Neural cell (in vitro differentiated cells): ENCODE measurements at regions not wholly inside any gene's neighbourhood (a gene's known extent, or its start where the extent isn't known, plus 50 kb on each side); places are given as distances from the start of the nearest gene placed in this dataset.
A peak's percentile ranks its signal among the peaks of the same experiment; 100 is the strongest.

Experiments
- H2AFZ ChIP-seq: fragments of 200-600, 300-800 bp; sonication (generic), shearing (Covaris generic); 2 replicates; pipeline ENCODE4 v1.6.0; 2014; ENCODE audit warnings: low read depth, mild to moderate bottlenecking, antibody characterized with exemption, low read length, moderate library complexity
- H3F3A ChIP-seq: fragments of 200-600 bp; shearing (Covaris generic); 2 replicates; pipeline ENCODE4 v1.6.1; 2016; ENCODE audit warnings: mild to moderate bottlenecking, moderate library complexity, mixed read lengths, antibody characterized with exemption, low read length; ENCODE audit not compliant: insufficient read depth, poor library complexity, severe bottlenecking
- H3K27ac ChIP-seq: fragments of 200-600, 300-800 bp; sonication (generic), shearing (Covaris generic); 2 replicates; pipeline ENCODE4 v1.5.1; 2014; ENCODE audit warnings: mild to moderate bottlenecking, low read length, moderate library complexity
- H3K27me3 ChIP-seq: fragments of 300-800, 200-600 bp; sonication (generic), shearing (Covaris generic); 2 replicates; pipeline ENCODE4 v1.6.0; 2014; ENCODE audit warnings: mild to moderate bottlenecking, low read depth, low read length, moderate library complexity; ENCODE audit not compliant: insufficient read depth
- H3K36me3 ChIP-seq: fragments of 300-800, 200-600 bp; sonication (generic), shearing (Covaris generic); 2 replicates; pipeline ENCODE4 v1.5.1; 2014; ENCODE audit warnings: mild to moderate bottlenecking, antibody characterized with exemption, low read length, moderate library complexity; ENCODE audit not compliant: insufficient read depth
- H3K4me2 ChIP-seq: fragments of 300-800, 200-600 bp; sonication (generic), shearing (Covaris generic); 2 replicates; pipeline ENCODE4 v1.6.0; 2014; ENCODE audit warnings: mild to moderate bottlenecking, low read length
- H3K4me3 ChIP-seq: fragments of 300-800, 200-600 bp; sonication (generic), shearing (Covaris generic); 2 replicates; pipeline ENCODE4 v1.5.1; 2014; ENCODE audit warnings: mild to moderate bottlenecking, low read length, moderate library complexity
- H3K79me2 ChIP-seq: fragments of 200-600 bp; shearing (Covaris generic); replicated peaks from 2 replicates; pipeline ENCODE4 v1.6.0; 2014; ENCODE audit warnings: mild to moderate bottlenecking, low read length, moderate library complexity; ENCODE audit not compliant: insufficient read depth
- H3K9ac ChIP-seq: fragments of 300-800, 200-600 bp; sonication (generic), shearing (Covaris generic); 2 replicates; pipeline ENCODE4 v1.6.1; 2016; ENCODE audit warnings: mild to moderate bottlenecking, low read length, mixed read lengths
- H3K9me2 ChIP-seq: fragments of 200-600 bp; shearing (Covaris generic); 2 replicates; pipeline ENCODE4 v1.6.1; 2016; ENCODE audit warnings: mild to moderate bottlenecking, low read length, mixed read lengths; ENCODE audit not compliant: insufficient read depth
- H3K9me3 ChIP-seq: fragments of 200-600, 300-800 bp; sonication (generic), shearing (Covaris generic); 2 replicates; pipeline ENCODE4 v1.6.1; 2016; ENCODE audit warnings: mild to moderate bottlenecking, mixed run types, low read length, moderate library complexity, mixed read lengths
- H4K20me1 ChIP-seq: fragments of 200-600 bp; shearing (Covaris generic); 2 replicates; pipeline ENCODE4 v1.6.1; 2016; ENCODE audit warnings: mild to moderate bottlenecking, mixed run types; ENCODE audit not compliant: insufficient read depth
- CTCF ChIP-seq: fragments of 450-650 bp; IDR thresholded peaks from 2 replicates; pipeline ENCODE4 v1.5.1; 2014; ENCODE audit warnings: antibody characterized with exemption, mild to moderate bottlenecking, moderate library complexity; ENCODE audit not compliant: poor library complexity, severe bottlenecking
- EP300 ChIP-seq: fragments of 450-650 bp; conservative IDR thresholded peaks from 2 replicates; pipeline ENCODE4 v1.6.1; 2014; ENCODE audit warnings: antibody characterized with exemption, mild to moderate bottlenecking, moderate library complexity; ENCODE audit not compliant: poor library complexity, severe bottlenecking
- EZH2 ChIP-seq: fragments of 200-600, 300-800 bp; shearing (Covaris generic), sonication (generic); IDR thresholded peaks from 2 replicates; pipeline ENCODE4 v1.6.1; 2014; ENCODE audit warnings: antibody characterized with exemption, low read length, borderline replicate concordance, mild to moderate bottlenecking; ENCODE audit not compliant: insufficient read depth, poor library complexity, severe bottlenecking
- MXI1 ChIP-seq: fragments of 450-650 bp; conservative IDR thresholded peaks from 2 replicates; pipeline ENCODE4 v1.6.1; 2014; ENCODE audit warnings: antibody characterized with exemption, mild to moderate bottlenecking; ENCODE audit not compliant: poor library complexity, severe bottlenecking
- POLR2AphosphoS5 ChIP-seq: IDR thresholded peaks from 2 replicates; pipeline ENCODE4 v1.6.1; 2012
- RAD21 ChIP-seq: fragments of 450-650 bp; conservative IDR thresholded peaks from 2 replicates; pipeline ENCODE4 v1.6.1; 2014; ENCODE audit warnings: antibody characterized with exemption, mild to moderate bottlenecking, moderate library complexity
- SMC3 ChIP-seq: fragments of 450-650 bp; conservative IDR thresholded peaks from 2 replicates; pipeline ENCODE4 v1.6.1; 2014; ENCODE audit warnings: antibody characterized with exemption, mild to moderate bottlenecking, moderate library complexity; ENCODE audit not compliant: poor library complexity
- TAF1 ChIP-seq: IDR thresholded peaks from 2 replicates; pipeline ENCODE4 v1.6.1; 2012; ENCODE audit warnings: low read depth
- TF ChIP-seq, protein P1 (sequence below): IDR thresholded peaks from 2 replicates; pipeline ENCODE4 v1.6.1; 2012; ENCODE audit warnings: borderline replicate concordance

DNA sequence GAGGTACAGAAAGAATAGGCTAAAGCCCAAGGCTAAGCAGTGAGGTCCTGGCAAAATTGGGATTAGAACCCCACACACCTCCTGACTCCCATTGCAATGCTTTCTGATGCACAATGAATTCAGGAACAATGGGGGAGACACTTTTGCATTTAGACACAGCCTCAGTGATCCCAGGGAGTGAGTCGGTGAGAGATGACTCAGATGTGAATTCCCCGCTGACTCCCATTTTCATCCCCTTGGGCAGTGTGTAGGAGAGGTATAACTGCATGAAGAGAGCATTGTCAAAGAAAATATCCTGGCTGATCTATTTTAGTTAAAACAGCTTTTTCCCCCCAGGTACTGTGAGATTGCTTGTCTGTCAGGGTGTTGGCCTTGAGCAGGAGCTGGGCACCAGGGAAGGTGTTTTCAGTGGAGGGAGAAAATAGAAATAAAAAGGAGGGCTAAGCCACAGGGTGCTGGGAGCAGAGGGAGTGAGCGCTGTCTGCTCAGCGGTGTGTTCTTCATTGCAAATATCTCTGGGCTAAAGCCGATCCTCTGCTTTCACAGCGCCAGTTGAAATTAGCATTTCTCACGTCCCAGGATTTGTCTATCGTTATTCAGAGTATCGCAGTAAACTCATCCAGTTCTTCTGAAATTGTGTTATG lies 247.7 kb upstream of the PTBP2 start:
- H3K27me3 ChIP-seq, result no peaks in the 10 kb centered on the region
- peak overlapping the region; percentile 38 for H3K4me2 ChIP-seq
- H2AFZ ChIP-seq, result no peak overlapping the region
- no peak overlapping the region for H3K9ac ChIP-seq
- H3K4me3 ChIP-seq, result peak overlapping the region; percentile 45
- no peaks in the 10 kb centered on the region for H3K79me2 ChIP-seq
- no peaks in the 10 kb centered on the region for H3K9me2 ChIP-seq
- H3K9me3 ChIP-seq, result no peaks in the 10 kb centered on the region
- no peak overlapping the region for H3K27ac ChIP-seq
- no peaks in the 10 kb centered on the region for H3F3A ChIP-seq
- H4K20me1 ChIP-seq, result no peaks in the 10 kb centered on the region
- TF ChIP-seq EZH2 (no peak), POLR2AphosphoS5 (peak; percentile 13)
- no peaks in the 10 kb centered on the region for H3K36me3 ChIP-seq

DNA sequence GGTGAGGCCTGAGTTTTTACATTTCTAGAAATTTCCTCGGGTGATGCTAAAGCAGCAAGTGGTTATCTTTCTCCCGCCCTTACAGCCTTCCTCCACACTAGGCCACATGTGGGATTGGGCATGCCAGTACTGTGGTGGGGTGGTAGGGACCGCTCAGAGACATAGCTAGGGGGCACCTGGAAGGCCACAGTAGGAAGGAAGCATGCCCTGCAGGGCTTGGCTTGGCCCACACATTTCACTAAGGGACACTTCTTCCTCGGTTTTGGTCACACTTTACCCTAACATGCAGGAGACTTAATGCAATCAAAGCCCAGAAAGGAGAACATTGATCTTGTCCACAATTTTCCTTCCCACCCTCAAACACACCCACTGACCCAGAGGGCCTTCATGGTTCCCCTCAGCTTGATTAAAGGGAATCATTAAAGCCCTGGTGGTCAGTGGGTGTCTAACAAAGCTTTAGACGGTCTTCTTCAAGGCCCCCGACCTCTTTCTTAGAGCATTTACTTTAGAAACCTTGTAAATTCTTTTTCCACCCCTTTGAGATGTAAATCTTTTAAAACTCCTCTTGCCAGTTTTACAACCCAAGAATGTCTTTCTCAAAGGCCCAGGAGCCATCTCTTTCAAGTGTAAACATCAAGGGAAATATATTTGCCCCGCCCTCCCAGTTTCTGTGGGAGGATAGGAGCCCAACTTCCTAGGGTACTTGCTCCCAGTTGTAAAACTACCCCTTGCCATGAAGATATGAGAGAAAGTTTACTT lies 246.4 kb upstream of the PTBP2 start:
- Histone ChIP-seq H3K9me3 (no peaks in the 10 kb centered on the region), H4K20me1 (no peaks in the 10 kb centered on the region), H3K27me3 (no peaks in the 10 kb centered on the region), H3K27ac (no peak overlapping the region), H3K79me2 (no peaks in the 10 kb centered on the region), H3K9me2 (no peaks in the 10 kb centered on the region), H3K4me2 (no peak overlapping the region), H3K9ac (no peak overlapping the region), H3K4me3 (no peak overlapping the region), H3F3A (no peaks in the 10 kb centered on the region), H3K36me3 (no peaks in the 10 kb centered on the region), H2AFZ (no peak overlapping the region)
- TF ChIP-seq, protein P1, sequence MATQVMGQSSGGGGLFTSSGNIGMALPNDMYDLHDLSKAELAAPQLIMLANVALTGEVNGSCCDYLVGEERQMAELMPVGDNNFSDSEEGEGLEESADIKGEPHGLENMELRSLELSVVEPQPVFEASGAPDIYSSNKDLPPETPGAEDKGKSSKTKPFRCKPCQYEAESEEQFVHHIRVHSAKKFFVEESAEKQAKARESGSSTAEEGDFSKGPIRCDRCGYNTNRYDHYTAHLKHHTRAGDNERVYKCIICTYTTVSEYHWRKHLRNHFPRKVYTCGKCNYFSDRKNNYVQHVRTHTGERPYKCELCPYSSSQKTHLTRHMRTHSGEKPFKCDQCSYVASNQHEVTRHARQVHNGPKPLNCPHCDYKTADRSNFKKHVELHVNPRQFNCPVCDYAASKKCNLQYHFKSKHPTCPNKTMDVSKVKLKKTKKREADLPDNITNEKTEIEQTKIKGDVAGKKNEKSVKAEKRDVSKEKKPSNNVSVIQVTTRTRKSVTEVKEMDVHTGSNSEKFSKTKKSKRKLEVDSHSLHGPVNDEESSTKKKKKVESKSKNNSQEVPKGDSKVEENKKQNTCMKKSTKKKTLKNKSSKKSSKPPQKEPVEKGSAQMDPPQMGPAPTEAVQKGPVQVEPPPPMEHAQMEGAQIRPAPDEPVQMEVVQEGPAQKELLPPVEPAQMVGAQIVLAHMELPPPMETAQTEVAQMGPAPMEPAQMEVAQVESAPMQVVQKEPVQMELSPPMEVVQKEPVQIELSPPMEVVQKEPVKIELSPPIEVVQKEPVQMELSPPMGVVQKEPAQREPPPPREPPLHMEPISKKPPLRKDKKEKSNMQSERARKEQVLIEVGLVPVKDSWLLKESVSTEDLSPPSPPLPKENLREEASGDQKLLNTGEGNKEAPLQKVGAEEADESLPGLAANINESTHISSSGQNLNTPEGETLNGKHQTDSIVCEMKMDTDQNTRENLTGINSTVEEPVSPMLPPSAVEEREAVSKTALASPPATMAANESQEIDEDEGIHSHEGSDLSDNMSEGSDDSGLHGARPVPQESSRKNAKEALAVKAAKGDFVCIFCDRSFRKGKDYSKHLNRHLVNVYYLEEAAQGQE, result no peak
- TF ChIP-seq RAD21 (no peak), EZH2 (no peak), MXI1 (no peak), CTCF (no peak), SMC3 (no peak), EP300 (no peak), POLR2AphosphoS5 (no peak), TAF1 (no peak)
